CD8-positive, alpha-beta memory T cell (primary cell): ENCODE measurements at regions not wholly inside any gene's neighbourhood (a gene's known extent, or its start where the extent isn't known, plus 50 kb on each side); places are given as distances from the start of the nearest gene placed in this dataset.
A peak's percentile ranks its signal among the peaks of the same experiment; 100 is the strongest.

Experiments
- CTCF ChIA-PET: fragments of 350-600 bp; sonication (Branson Sonifier 250); formaldehyde crosslinking; loops from one replicate; lab custom pipeline; 2021; ENCODE audit warnings: antibody characterized with exemption; lab: Charles Lee
- POLR2A ChIA-PET: fragments of 350-600 bp; sonication (Branson Sonifier 250); formaldehyde crosslinking; loops from one replicate; lab custom pipeline; 2021; ENCODE audit warnings: antibody characterized with exemption; lab: Charles Lee
- DNase-seq, 5 donors: peaks; one replicate each; pipeline versions ENCODE4 v3.0.0 to v3.0.0-alpha.2; 2020 to 2022; ENCODE audit warnings: mixed read lengths in 1 of 5
- H3K27ac ChIP-seq: one replicate; pipeline ENCODE4 v1.7.0; 2013; ENCODE audit warnings: low read depth, mild to moderate bottlenecking, low read length, moderate library complexity
- H3K27me3 ChIP-seq: 2 replicates; pipeline ENCODE4 v1.7.0; 2013; ENCODE audit warnings: low read length, mild to moderate bottlenecking; ENCODE audit not compliant: insufficient read depth, poor library complexity, severe bottlenecking
- H3K36me3 ChIP-seq: 2 replicates; pipeline ENCODE4 v1.7.0; 2013; ENCODE audit warnings: mild to moderate bottlenecking, low read length, moderate library complexity; ENCODE audit not compliant: insufficient read depth
- H3K4me1 ChIP-seq: 2 replicates; pipeline ENCODE4 v1.7.0; 2013; ENCODE audit warnings: mild to moderate bottlenecking, low read length, moderate library complexity; ENCODE audit not compliant: insufficient read depth
- H3K4me3 ChIP-seq: 2 replicates; pipeline ENCODE4 v1.7.0; 2013; ENCODE audit warnings: mild to moderate bottlenecking, low read length
- H3K9me3 ChIP-seq: 2 replicates; pipeline ENCODE4 v1.7.0; 2013; ENCODE audit warnings: mild to moderate bottlenecking, low read length
- H3K27ac Mint-ChIP-seq, 8 donors: one replicate each; pipeline ENCODE4 v1.8.0; 2020 to 2021; ENCODE audit warnings: mixed read lengths in 8 of 8, mild to moderate bottlenecking in 6 of 8, inconsistent platforms in 3 of 8, moderate library complexity in 3 of 8
- H3K27me3 Mint-ChIP-seq, 2 donors: one replicate each; pipeline ENCODE4 v1.8.0; 2020 to 2021; ENCODE audit warnings: mixed read lengths in 2 of 2, mild to moderate bottlenecking in 1 of 2, moderate library complexity in 1 of 2
- H3K36me3 Mint-ChIP-seq, 3 donors: one replicate each; pipeline ENCODE4 v1.8.0; 2020 to 2021; ENCODE audit warnings: mixed read lengths in 3 of 3, inconsistent platforms in 1 of 3, mild to moderate bottlenecking in 1 of 3
- H3K4me1 Mint-ChIP-seq, 3 donors: one replicate each; pipeline ENCODE4 v1.8.0; 2020 to 2021; ENCODE audit warnings: mixed read lengths in 3 of 3, inconsistent platforms in 1 of 3, mild to moderate bottlenecking in 1 of 3
- H3K4me3 Mint-ChIP-seq, 7 donors: one replicate each; pipeline ENCODE4 v1.8.0; 2020 to 2021; ENCODE audit warnings: mixed read lengths in 7 of 7, mild to moderate bottlenecking in 6 of 7, moderate library complexity in 4 of 7, inconsistent platforms in 2 of 7
- H3K9me3 Mint-ChIP-seq, 5 donors: one replicate each; pipeline ENCODE4 v1.8.0; 2020 to 2022; ENCODE audit warnings: mixed read lengths in 5 of 5, mild to moderate bottlenecking in 3 of 5, moderate library complexity in 2 of 5, inconsistent platforms in 1 of 5

DNA sequence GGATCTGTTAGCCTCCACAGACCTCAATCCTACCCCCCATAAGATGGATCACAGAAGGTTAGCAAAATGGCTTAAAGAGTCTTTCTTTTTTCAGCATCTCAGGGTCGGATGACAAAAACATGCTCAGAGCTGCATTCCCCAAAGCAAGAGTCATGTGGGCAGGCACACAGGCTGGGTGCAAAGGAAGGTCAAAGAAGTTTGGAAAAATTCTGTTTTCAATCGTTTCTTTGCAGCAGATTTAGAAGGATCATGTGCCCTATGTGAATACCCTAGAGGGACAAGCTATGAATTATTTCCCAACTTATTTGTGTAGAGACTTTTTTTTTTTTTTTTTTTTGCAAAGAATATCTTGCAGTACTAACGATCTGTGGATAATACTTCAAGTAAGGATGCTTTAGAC is 845.4 kb downstream of the VRK1 start:
- no peaks in the 10 kb centered on the region for H3K27me3 ChIP-seq
- CTCF ChIA-PET = no interaction called here
- H3K4me1 ChIP-seq = peaks cover 13% of the 10 kb centered on the region
- Mint-ChIP-seq H3K27me3 (peaks cover 0 to 3% of the 10 kb centered on the region in 2 donors), H3K9me3 (no peaks in the 10 kb centered on the region), H3K4me3 (no peak overlapping the region), H3K4me1 (peaks cover 29 to 49% (median 41%) of the 10 kb centered on the region in 3 donors), H3K27ac (no peak overlapping the region), H3K36me3 (peaks cover 0 to 4% (median 0%) of the 10 kb centered on the region in 3 donors)
- H3K4me3 ChIP-seq = no peak overlapping the region
- POLR2A ChIA-PET = no interaction called here
- no peaks in the 10 kb centered on the region for H3K36me3 ChIP-seq
- H3K27ac ChIP-seq = no peak overlapping the region
- no peaks in the 10 kb centered on the region for H3K9me3 ChIP-seq
- no peak for DNase-seq

DNA sequence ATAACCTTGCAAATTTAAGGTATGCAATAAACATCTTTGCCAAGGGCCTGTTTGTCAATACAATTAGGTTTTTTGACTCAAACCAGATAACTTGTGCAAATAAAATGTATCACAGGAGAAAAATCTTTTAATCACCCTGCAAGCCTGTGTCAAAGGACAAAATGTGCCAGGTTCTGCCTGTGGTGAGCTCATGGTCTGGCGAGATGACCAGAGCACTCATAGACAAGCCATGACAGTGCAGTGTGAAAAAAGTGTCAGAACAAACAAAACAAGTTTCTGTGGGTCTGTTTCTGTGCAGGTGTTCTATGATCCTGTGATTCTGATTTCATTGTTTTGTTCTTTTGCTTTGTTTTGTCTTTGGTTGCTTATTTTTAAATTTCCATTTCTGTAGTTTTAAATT is 847.2 kb downstream of the VRK1 start:
- no peak overlapping the region for H3K4me3 ChIP-seq
- no peaks in the 10 kb centered on the region for H3K36me3 ChIP-seq
- peaks cover 0 to 3% of the 10 kb centered on the region in 2 donors for H3K27me3 Mint-ChIP-seq
- H3K36me3 Mint-ChIP-seq = peaks cover 0 to 4% (median 0%) of the 10 kb centered on the region in 3 donors
- H3K27ac Mint-ChIP-seq = peak overlapping the region in 4 of 8 donors; percentile 8 to 75 (median 30)
- H3K9me3 Mint-ChIP-seq = no peaks in the 10 kb centered on the region
- no peaks in the 10 kb centered on the region for H3K27me3 ChIP-seq
- no peak overlapping the region for H3K27ac ChIP-seq
- POLR2A ChIA-PET = no interaction called here
- no peaks in the 10 kb centered on the region for H3K9me3 ChIP-seq
- DNase-seq = no peak
- H3K4me1 Mint-ChIP-seq = peaks cover 15 to 34% (median 23%) of the 10 kb centered on the region in 3 donors
- CTCF ChIA-PET = interaction anchor here (0.6 kb wide), 1 partner anchor 545 kb away, joined by 3 read pairs; no protein-coding TSS in a partner anchor
- H3K4me1 ChIP-seq = no peaks in the 10 kb centered on the region
- no peak overlapping the region for H3K4me3 Mint-ChIP-seq

DNA sequence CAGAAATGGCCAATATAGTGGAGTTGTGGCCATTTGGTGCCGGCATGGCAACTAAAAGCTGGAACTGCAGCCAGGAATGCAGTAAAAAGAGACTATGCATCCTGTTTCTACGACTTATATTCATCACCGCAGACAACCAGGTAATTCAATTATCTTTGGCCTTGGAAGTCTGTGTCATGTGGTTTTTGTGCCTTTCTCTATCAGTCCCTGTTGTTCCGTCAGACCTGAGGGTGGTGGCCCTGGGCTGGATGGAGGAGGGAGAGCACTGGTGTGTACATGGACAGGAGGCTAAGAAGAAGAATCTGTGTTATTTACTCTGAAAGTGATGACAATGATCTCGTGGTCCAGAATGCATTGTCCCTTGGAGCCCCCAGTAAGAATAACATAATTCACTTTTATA is 852.6 kb downstream of the VRK1 start:
- H3K36me3 ChIP-seq = no peaks in the 10 kb centered on the region
- ChIA-PET POLR2A (no interaction called here), CTCF (no interaction called here)
- no peaks in the 10 kb centered on the region for H3K27me3 ChIP-seq
- no peak for DNase-seq
- Mint-ChIP-seq H3K27ac (no peak overlapping the region), H3K27me3 (no peaks in the 10 kb centered on the region), H3K36me3 (no peaks in the 10 kb centered on the region), H3K4me1 (no peaks in the 10 kb centered on the region), H3K4me3 (no peak overlapping the region), H3K9me3 (no peaks in the 10 kb centered on the region)
- no peak overlapping the region for H3K4me3 ChIP-seq
- H3K9me3 ChIP-seq = no peaks in the 10 kb centered on the region
- no peaks in the 10 kb centered on the region for H3K4me1 ChIP-seq
- no peak overlapping the region for H3K27ac ChIP-seq

DNA sequence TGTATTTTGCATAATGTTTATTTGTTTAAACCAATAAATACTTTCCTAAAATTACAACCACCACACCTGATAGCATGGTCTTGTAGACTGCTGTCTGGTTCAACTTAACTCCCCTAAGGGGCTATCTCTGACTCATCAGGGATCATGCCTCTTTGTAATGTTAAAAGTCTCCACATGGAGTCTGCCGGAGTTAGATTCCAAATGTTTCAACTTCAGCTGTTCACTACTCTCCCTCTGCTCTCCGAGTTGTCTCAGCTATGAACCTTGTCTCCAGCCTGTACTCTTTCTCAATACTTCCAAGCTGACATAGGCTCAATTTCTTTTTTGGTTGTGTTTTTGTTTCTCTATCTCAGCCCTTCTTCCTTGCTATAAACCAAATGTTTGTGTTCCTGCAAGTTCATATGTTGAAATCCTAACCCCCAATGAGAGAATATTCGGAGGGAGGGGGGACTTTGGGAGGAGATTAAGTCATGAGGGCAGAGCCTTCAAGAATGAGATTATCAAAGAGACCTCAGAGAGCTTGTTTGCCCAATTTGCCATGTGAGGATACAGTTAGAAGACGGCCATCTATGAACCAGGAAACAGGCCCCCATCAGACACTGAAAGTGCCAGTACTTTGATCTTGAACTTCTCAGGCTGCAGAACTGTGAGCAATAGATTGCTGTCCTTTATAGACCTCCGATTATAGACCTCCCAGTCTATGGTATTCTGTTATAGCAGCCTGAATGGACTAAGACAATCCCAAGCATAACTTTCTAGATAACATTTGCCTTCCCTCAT is 858.2 kb downstream of the VRK1 start:
- Histone ChIP-seq H3K27me3 (no peaks in the 10 kb centered on the region), H3K4me3 (no peak overlapping the region), H3K9me3 (no peaks in the 10 kb centered on the region), H3K4me1 (peaks cover 4% of the 10 kb centered on the region), H3K36me3 (no peaks in the 10 kb centered on the region), H3K27ac (no peak overlapping the region)
- Mint-ChIP-seq H3K4me1 (peaks cover 4 to 13% (median 12%) of the 10 kb centered on the region in 3 donors), H3K27me3 (no peaks in the 10 kb centered on the region), H3K4me3 (no peak overlapping the region), H3K9me3 (no peaks in the 10 kb centered on the region), H3K36me3 (peaks cover 0 to 3% (median 0%) of the 10 kb centered on the region in 3 donors), H3K27ac (no peak overlapping the region)
- ChIA-PET CTCF (no interaction called here), POLR2A (no interaction called here)
- no peak for DNase-seq

DNA sequence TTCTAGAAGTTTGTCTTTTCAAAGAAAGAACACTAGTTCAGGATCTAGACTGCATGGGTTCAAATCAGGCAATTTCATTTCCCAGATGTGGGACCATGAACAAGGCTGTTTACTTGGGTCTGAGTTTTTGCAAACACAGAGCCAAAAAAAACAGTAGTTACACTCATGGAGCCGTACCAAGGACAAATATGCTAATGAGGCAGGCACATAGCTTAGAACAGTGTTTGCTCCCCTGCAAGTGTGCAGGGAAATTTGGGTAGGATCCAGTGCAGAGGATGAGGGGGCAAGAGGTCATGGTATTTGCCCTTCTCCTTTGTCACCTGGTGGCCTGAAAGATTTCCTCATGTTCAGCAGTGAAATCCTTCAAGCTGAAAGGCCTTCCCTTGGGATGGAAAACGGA is 860.4 kb downstream of the VRK1 start:
- no peak overlapping the region for H3K27ac ChIP-seq
- ChIA-PET POLR2A (no interaction called here), CTCF (no interaction called here)
- peak overlapping the region in 1 of 8 donors; percentile 43 for H3K27ac Mint-ChIP-seq
- H3K4me3 ChIP-seq = no peak overlapping the region
- H3K36me3 Mint-ChIP-seq = peaks cover 0 to 5% (median 0%) of the 10 kb centered on the region in 3 donors
- DNase-seq = no peak
- H3K4me1 Mint-ChIP-seq = peaks cover 4 to 15% (median 13%) of the 10 kb centered on the region in 3 donors
- no peaks in the 10 kb centered on the region for H3K27me3 ChIP-seq
- no peaks in the 10 kb centered on the region for H3K9me3 ChIP-seq
- H3K4me1 ChIP-seq = peaks cover 4% of the 10 kb centered on the region
- H3K9me3 Mint-ChIP-seq = no peaks in the 10 kb centered on the region
- H3K4me3 Mint-ChIP-seq = no peak overlapping the region
- H3K36me3 ChIP-seq = no peaks in the 10 kb centered on the region
- H3K27me3 Mint-ChIP-seq = no peaks in the 10 kb centered on the region

DNA sequence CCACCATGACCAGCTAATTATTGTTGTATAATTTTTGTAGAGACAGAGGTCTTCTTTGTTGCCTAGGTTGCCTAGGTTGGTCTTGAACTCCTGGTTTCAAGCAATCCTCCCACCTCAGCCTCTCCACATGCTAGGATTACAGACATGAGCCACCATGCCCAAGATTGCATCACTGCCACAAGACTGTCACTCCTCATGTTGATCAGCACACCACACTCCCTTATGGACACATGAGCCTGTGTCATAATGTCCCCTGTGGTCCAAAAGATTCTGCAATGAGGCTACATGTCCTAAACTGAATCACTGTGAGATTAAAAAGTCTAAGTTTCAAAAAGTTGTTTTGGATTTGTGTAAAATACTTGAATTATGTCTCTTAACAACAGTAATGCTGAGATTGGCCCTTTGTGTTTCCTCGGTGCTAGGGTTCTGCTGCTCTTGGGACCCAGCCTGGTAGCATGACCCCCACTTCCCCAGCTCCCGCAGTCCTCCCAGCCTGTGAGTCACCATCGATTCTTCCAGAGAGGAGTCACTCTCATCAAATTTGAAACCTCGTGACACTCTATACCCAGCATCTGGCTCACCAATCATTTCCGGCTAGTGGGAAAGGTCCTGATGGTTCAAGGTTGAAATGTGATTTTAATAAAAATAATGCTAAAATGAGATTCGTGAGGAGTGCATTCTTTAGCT is 890.9 kb downstream of the VRK1 start:
- H3K27ac Mint-ChIP-seq = no peak overlapping the region
- DNase-seq = no peak
- no peaks in the 10 kb centered on the region for H3K27me3 ChIP-seq
- H3K36me3 ChIP-seq = no peaks in the 10 kb centered on the region
- no peak overlapping the region for H3K27ac ChIP-seq
- peaks cover 9% of the 10 kb centered on the region for H3K4me1 ChIP-seq
- no peak overlapping the region for H3K4me3 Mint-ChIP-seq
- no peaks in the 10 kb centered on the region for H3K9me3 ChIP-seq
- CTCF ChIA-PET = no interaction called here
- H3K36me3 Mint-ChIP-seq = peaks cover 0 to 10% (median 0%) of the 10 kb centered on the region in 3 donors
- H3K4me1 Mint-ChIP-seq = peaks cover 23 to 26% (median 25%) of the 10 kb centered on the region in 3 donors
- no peak overlapping the region for H3K4me3 ChIP-seq
- no peaks in the 10 kb centered on the region for H3K9me3 Mint-ChIP-seq
- POLR2A ChIA-PET = no interaction called here
- H3K27me3 Mint-ChIP-seq = peaks cover 0 to 2% of the 10 kb centered on the region in 2 donors

DNA sequence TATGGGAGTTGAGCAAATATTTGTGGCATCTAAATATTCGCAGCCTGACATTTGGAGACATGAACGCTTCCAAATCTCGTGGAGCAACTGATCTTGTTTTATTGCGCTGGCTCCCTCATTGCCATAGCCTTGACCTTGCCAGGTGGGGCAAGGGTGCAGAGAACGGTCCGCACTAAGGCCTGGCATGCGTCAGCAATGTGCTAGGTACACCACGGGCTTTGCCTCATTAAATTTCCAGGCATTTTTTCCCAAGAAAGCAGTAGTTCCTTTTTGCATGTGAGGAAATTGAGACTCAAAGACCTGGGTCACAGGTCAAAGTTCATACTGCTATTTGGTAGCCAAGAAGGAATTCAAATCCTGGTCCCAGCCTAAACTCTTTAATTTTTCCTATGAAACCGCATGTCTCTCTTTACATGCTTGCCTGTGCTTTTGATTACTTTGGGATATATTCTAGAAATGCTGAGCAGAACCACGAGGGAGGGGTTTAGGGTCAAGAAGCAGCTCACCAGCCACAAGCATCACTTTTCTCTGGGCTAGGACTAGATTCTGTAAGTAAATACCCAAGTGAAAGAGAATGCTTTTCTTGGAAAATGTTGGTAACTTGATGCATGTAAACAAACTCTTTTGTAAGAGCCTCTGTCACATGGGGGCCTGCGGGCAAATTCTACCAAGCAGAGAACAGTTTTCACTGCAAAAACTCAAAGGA is 891.6 kb downstream of the VRK1 start:
- Mint-ChIP-seq H3K9me3 (no peaks in the 10 kb centered on the region), H3K36me3 (peaks cover 0 to 10% (median 0%) of the 10 kb centered on the region in 3 donors), H3K27ac (no peak overlapping the region), H3K4me1 (peaks cover 23 to 26% (median 25%) of the 10 kb centered on the region in 3 donors), H3K27me3 (peaks cover 0 to 2% of the 10 kb centered on the region in 2 donors), H3K4me3 (no peak overlapping the region)
- no peak overlapping the region for H3K4me3 ChIP-seq
- no peak overlapping the region for H3K27ac ChIP-seq
- H3K9me3 ChIP-seq = no peaks in the 10 kb centered on the region
- no peak for DNase-seq
- ChIA-PET CTCF (no interaction called here), POLR2A (no interaction called here)
- no peaks in the 10 kb centered on the region for H3K36me3 ChIP-seq
- no peaks in the 10 kb centered on the region for H3K27me3 ChIP-seq
- peaks cover 9% of the 10 kb centered on the region for H3K4me1 ChIP-seq

DNA sequence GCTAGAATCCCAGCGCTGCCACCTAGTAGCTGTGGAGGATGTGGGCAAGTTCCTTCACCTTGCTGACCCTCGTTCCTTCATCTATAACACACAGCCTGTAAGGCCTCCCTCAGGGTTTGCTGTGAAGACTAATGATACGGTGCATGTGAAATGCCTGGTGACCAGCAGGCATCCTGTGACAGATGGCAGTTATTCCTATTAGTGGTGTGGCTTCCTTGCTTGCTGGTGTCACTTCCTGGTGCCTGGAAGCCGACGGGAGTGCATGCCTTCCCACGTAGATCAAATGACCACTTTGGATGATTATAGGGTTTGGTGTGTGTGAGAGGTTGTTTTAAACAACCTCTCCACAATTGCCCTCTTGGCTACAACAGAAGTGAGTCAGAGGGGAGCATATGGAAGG is 894.9 kb downstream of the VRK1 start:
- no peak overlapping the region for H3K27ac ChIP-seq
- no peaks in the 10 kb centered on the region for H3K9me3 ChIP-seq

More for the DNA sequence above, 894.9 kb downstream of the VRK1 start:
- no peaks in the 10 kb centered on the region for H3K36me3 Mint-ChIP-seq
- CTCF ChIA-PET = interaction anchor here (1.3 kb wide), 1 partner anchor 21 kb away, joined by 4 read pairs; no protein-coding TSS in a partner anchor
- Histone ChIP-seq H3K27me3 (no peaks in the 10 kb centered on the region), H3K36me3 (no peaks in the 10 kb centered on the region), H3K4me3 (no peak overlapping the region), H3K4me1 (peaks cover 5% of the 10 kb centered on the region)
- POLR2A ChIA-PET = no interaction called here
- peaks cover 4 to 17% (median 8%) of the 10 kb centered on the region in 3 donors for H3K4me1 Mint-ChIP-seq
- no peak overlapping the region for H3K4me3 Mint-ChIP-seq
- H3K27me3 Mint-ChIP-seq = no peaks in the 10 kb centered on the region
- H3K9me3 Mint-ChIP-seq = no peaks in the 10 kb centered on the region
- DNase-seq = no peak
- H3K27ac Mint-ChIP-seq = no peak overlapping the region
